ENCODE measurements at regions not wholly inside any gene's neighbourhood (a gene's known extent, or its start where the extent isn't known, plus 50 kb on each side); places are given as distances from the start of the nearest gene placed in this dataset.

GRCh38 chr14:53456931-53457330, 303.8 kb upstream of the DDHD1 start:
- H3K79me2 ChIP-seq (ENCODE audit: control insufficient read depth, insufficient read depth, low read length), result no peaks in the 10 kb centered on the region
- H4K20me1 ChIP-seq (replicated peaks; ENCODE audit: control insufficient read depth, insufficient read depth, low read length), result no peaks in the 10 kb centered on the region
- CTCF ChIA-PET (ENCODE audit: low intra/inter-chr PET ratio), result no interaction called here
- TF ChIP-seq GATA2 (CRISPR knock-in tag; IDR thresholded peaks at IDR 0.05), result no peak
- no peak overlapping the region for H3K4me2 ChIP-seq (ENCODE audit: insufficient read depth, low read length)
- FAIRE-seq (no peak), DNase-seq (ENCODE audit: extremely low read depth in 1 of 4, low spot score in 3 of 4) (no peak), ATAC-seq (no peak)
- H2AFZ ChIP-seq (ENCODE audit: low read depth, low read length), result no peak overlapping the region
- no peaks in the 10 kb centered on the region for H3K9me3 ChIP-seq (replicated peaks; ENCODE audit: control insufficient read depth, insufficient read depth, low read depth, low read length)
- intact Hi-C loops (cut with micrococcal nuclease) (no loop called here), in situ Hi-C loops (cut with MboI) (no loop called here)
- no peaks in the 10 kb centered on the region for H3K4me1 ChIP-seq (replicated peaks in 1 of 2; ENCODE audit: control insufficient read depth in 2 of 2, insufficient read depth in 2 of 2, low read length in 2 of 2)
- no peak overlapping the region for H3K9ac ChIP-seq (ENCODE audit: insufficient read depth in 1 of 2, low read depth in 2 of 2, low read length in 2 of 2)
- no peaks in the 10 kb centered on the region for H3K27me3 ChIP-seq (ENCODE audit: control insufficient read depth in 2 of 2, insufficient read depth in 2 of 2, low read length in 2 of 2)
- no peaks in the 10 kb centered on the region for H3K36me3 ChIP-seq (ENCODE audit: control insufficient read depth, insufficient read depth, low read length)
- POLR2A ChIA-PET, result no interaction called here
- WGBS (ENCODE audit: insufficient coverage, low coverage, missing lambda C conversion rate), result 0% methylated on average over 1 of the region's 1 CpG
- H3K9me1 ChIP-seq (ENCODE audit: control insufficient read depth, insufficient read depth, low read length), result no peaks in the 10 kb centered on the region
- no peak overlapping the region for H3K27ac ChIP-seq (ENCODE audit: extremely low read depth, low read depth, low read length)
- BruUV-seq (replicated peaks), result no TSS peak
- H3K4me3 ChIP-seq, result no peak overlapping the region

- Histone ChIP-seq H3K4me3 (no peak overlapping the region), H3K27me3 (ENCODE audit: control insufficient read depth in 2 of 2, insufficient read depth in 2 of 2, low read length in 2 of 2) (no peaks in the 10 kb centered on the region), H3K9me3 (replicated peaks; ENCODE audit: control insufficient read depth, insufficient read depth, low read depth, low read length) (no peaks in the 10 kb centered on the region), H3K9me1 (ENCODE audit: control insufficient read depth, insufficient read depth, low read length) (no peaks in the 10 kb centered on the region), H3K4me1 (replicated peaks in 1 of 2; ENCODE audit: control insufficient read depth in 2 of 2, insufficient read depth in 2 of 2, low read length in 2 of 2) (no peaks in the 10 kb centered on the region), H3K4me2 (ENCODE audit: insufficient read depth, low read length) (no peak overlapping the region), H3K27ac (ENCODE audit: extremely low read depth, low read depth, low read length) (no peak overlapping the region), H3K79me2 (ENCODE audit: control insufficient read depth, insufficient read depth, low read length) (no peaks in the 10 kb centered on the region), H3K36me3 (ENCODE audit: control insufficient read depth, insufficient read depth, low read length) (no peaks in the 10 kb centered on the region), H2AFZ (ENCODE audit: low read depth, low read length) (no peak overlapping the region), H4K20me1 (replicated peaks; ENCODE audit: control insufficient read depth, insufficient read depth, low read length) (no peaks in the 10 kb centered on the region), H3K9ac (ENCODE audit: insufficient read depth in 1 of 2, low read depth in 2 of 2, low read length in 2 of 2) (no peak overlapping the region)
- ChIA-PET POLR2A (no interaction called here), CTCF (ENCODE audit: low intra/inter-chr PET ratio) (no interaction called here)
- no peak for FAIRE-seq
- 2% methylated on average over 4 of the region's 4 CpGs for WGBS (ENCODE audit: insufficient coverage, low coverage, missing lambda C conversion rate)
- intact Hi-C loops (cut with micrococcal nuclease) (no loop called here), in situ Hi-C loops (cut with MboI) (no loop called here)
- ATAC-seq, result no peak
- no TSS peak for BruUV-seq (replicated peaks)
- no peak for DNase-seq (ENCODE audit: extremely low read depth in 1 of 4, low spot score in 3 of 4)
- TF ChIP-seq ZNF3 (CRISPR knock-in tag; IDR thresholded peaks at IDR 0.05), result no peak
- no peak for TF ChIP-seq ZBTB1 (CRISPR knock-in tag; IDR thresholded peaks at IDR 0.05; ENCODE audit: borderline replicate concordance, low read depth)
- TF ChIP-seq ZBTB11 (CRISPR knock-in tag; IDR thresholded peaks at IDR 0.05), result no peak
- no peak for TF ChIP-seq OTX1 (CRISPR knock-in tag; IDR thresholded peaks at IDR 0.05)
- no peak for TF ChIP-seq SMAD4 (CRISPR knock-in tag; conservative IDR thresholded peaks at IDR 0.05)
- TF ChIP-seq RFX7 (CRISPR knock-in tag; IDR thresholded peaks at IDR 0.05), result no peak
- no peak for TF ChIP-seq ZNF76 (CRISPR knock-in tag; IDR thresholded peaks at IDR 0.05; ENCODE audit: borderline replicate concordance)
- no peak for TF ChIP-seq YBX1 (IDR thresholded peaks at IDR 0.05)
- no peak for TF ChIP-seq SOX6 (IDR thresholded peaks at IDR 0.05)
- no peak for TF ChIP-seq LEF1 (IDR thresholded peaks at IDR 0.05)
- no peak for TF ChIP-seq NFRKB (IDR thresholded peaks at IDR 0.05; ENCODE audit: low read depth)
- TF ChIP-seq RB1 (IDR thresholded peaks at IDR 0.05; ENCODE audit: low read depth), result no peak
- TF ChIP-seq NFE2L1 (tag; IDR thresholded peaks at IDR 0.05; ENCODE audit: borderline replicate concordance, low read depth), result no peak
- TF ChIP-seq KLF13 (tag; IDR thresholded peaks at IDR 0.05; ENCODE audit: borderline replicate concordance, low read depth), result no peak
Observed at GRCh38 chr14:53452005-53452673, 299.0 kb upstream of the DDHD1 start.
